ENCODE measurements at regions not wholly inside any gene's neighbourhood (a gene's known extent, or its start where the extent isn't known, plus 50 kb on each side); places are given as distances from the start of the nearest gene placed in this dataset.

DNA sequence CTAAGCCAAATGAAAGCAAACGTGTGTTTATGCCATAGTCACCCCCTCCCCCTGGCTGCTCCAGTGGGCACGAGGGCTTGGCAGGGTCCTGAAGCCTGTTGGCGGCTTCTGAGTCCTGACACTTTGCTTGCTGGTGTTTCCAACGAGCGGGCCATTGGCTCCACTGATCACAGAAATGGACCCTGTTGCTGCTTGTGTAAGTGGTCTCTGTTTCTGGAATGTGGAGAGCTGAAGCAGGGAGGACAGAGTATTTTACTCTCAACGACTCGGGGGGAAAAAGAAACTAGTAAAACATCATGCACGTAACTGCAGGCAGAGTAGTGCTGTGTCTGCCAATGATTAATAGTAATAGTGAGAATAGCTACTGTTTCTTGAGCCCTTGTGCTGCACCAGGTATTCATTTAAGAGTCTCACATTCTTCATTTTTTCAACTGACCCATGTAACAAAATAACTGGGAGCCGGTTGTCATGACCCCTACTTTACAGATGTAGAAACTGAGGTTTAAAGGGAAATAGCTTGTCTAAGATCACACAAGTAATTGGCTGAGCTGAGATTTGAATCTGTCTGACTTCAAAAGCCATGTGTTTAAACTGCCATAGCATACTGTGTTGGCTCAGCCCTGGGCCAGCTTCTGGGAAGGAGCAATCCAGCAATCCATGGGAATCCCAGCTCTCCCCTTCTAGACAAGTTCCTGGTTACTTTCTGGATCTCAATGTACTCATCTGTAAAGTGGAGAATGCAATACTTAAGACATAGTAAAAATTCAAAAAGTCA, 526.7 kb downstream of the INSC start:
- Histone ChIP-seq H3K4me2 (ENCODE audit: insufficient read depth, low read length) (no peak overlapping the region), H3K9me3 (replicated peaks; ENCODE audit: control insufficient read depth, insufficient read depth, low read depth, low read length) (no peaks in the 10 kb centered on the region), H4K20me1 (replicated peaks; ENCODE audit: control insufficient read depth, insufficient read depth, low read length) (no peaks in the 10 kb centered on the region), H3K4me1 (replicated peaks in 1 of 2; ENCODE audit: control insufficient read depth in 2 of 2, insufficient read depth in 2 of 2, low read length in 2 of 2) (no peaks in the 10 kb centered on the region), H3K9ac (ENCODE audit: insufficient read depth in 1 of 2, low read depth in 2 of 2, low read length in 2 of 2) (no peak overlapping the region), H3K36me3 (ENCODE audit: control insufficient read depth, insufficient read depth, low read length) (no peaks in the 10 kb centered on the region), H2AFZ (ENCODE audit: low read depth, low read length) (no peak overlapping the region), H3K4me3 (no peak overlapping the region), H3K27ac (ENCODE audit: extremely low read depth, low read depth, low read length) (no peak overlapping the region), H3K9me1 (ENCODE audit: control insufficient read depth, insufficient read depth, low read length) (no peaks in the 10 kb centered on the region), H3K79me2 (ENCODE audit: control insufficient read depth, insufficient read depth, low read length) (no peaks in the 10 kb centered on the region), H3K27me3 (ENCODE audit: control insufficient read depth in 2 of 2, insufficient read depth in 2 of 2, low read length in 2 of 2) (peaks cover 2 to 8% of the 10 kb centered on the region in 2 experiments; a peak in 3 of 5 replicates)
- in situ Hi-C loops (cut with MboI): no loop called here
- no TSS peak for BruUV-seq (replicated peaks)
- no peak for DNase-seq (ENCODE audit: extremely low read depth in 1 of 4, low spot score in 3 of 4)
- CTCF ChIA-PET (ENCODE audit: low intra/inter-chr PET ratio): no interaction called here
- no peak for ATAC-seq
- intact Hi-C loops (cut with micrococcal nuclease): no loop called here
- POLR2A ChIA-PET: interaction anchor here (1.2 kb wide), 1 partner anchor 147 kb away, joined by 3 read pairs; no protein-coding TSS in a partner anchor
- TF ChIP-seq, protein P1, sequence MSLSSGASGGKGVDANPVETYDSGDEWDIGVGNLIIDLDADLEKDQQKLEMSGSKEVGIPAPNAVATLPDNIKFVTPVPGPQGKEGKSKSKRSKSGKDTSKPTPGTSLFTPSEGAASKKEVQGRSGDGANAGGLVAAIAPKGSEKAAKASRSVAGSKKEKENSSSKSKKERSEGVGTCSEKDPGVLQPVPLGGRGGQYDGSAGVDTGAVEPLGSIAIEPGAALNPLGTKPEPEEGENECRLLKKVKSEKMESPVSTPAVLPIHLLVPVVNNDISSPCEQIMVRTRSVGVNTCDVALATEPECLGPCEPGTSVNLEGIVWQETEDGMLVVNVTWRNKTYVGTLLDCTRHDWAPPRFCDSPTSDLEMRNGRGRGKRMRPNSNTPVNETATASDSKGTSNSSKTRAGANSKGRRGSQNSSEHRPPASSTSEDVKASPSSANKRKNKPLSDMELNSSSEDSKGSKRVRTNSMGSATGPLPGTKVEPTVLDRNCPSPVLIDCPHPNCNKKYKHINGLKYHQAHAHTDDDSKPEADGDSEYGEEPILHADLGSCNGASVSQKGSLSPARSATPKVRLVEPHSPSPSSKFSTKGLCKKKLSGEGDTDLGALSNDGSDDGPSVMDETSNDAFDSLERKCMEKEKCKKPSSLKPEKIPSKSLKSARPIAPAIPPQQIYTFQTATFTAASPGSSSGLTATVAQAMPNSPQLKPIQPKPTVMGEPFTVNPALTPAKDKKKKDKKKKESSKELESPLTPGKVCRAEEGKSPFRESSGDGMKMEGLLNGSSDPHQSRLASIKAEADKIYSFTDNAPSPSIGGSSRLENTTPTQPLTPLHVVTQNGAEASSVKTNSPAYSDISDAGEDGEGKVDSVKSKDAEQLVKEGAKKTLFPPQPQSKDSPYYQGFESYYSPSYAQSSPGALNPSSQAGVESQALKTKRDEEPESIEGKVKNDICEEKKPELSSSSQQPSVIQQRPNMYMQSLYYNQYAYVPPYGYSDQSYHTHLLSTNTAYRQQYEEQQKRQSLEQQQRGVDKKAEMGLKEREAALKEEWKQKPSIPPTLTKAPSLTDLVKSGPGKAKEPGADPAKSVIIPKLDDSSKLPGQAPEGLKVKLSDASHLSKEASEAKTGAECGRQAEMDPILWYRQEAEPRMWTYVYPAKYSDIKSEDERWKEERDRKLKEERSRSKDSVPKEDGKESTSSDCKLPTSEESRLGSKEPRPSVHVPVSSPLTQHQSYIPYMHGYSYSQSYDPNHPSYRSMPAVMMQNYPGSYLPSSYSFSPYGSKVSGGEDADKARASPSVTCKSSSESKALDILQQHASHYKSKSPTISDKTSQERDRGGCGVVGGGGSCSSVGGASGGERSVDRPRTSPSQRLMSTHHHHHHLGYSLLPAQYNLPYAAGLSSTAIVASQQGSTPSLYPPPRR (CRISPR knock-in tag; IDR thresholded peaks at IDR 0.05; ENCODE audit: borderline replicate concordance): no peak
- TF ChIP-seq YBX1 (IDR thresholded peaks at IDR 0.05) (no peak), ZBTB17 (CRISPR knock-in tag; IDR thresholded peaks at IDR 0.05) (no peak), TAF9B (IDR thresholded peaks at IDR 0.05; ENCODE audit: partially characterized antibody) (no peak), ZC3H11A (IDR thresholded peaks at IDR 0.05; ENCODE audit: low read depth, low read length) (no peak)
- TF ChIP-seq, protein P2, sequence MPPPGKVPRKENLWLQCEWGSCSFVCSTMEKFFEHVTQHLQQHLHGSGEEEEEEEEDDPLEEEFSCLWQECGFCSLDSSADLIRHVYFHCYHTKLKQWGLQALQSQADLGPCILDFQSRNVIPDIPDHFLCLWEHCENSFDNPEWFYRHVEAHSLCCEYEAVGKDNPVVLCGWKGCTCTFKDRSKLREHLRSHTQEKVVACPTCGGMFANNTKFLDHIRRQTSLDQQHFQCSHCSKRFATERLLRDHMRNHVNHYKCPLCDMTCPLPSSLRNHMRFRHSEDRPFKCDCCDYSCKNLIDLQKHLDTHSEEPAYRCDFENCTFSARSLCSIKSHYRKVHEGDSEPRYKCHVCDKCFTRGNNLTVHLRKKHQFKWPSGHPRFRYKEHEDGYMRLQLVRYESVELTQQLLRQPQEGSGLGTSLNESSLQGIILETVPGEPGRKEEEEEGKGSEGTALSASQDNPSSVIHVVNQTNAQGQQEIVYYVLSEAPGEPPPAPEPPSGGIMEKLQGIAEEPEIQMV (tag; conservative IDR thresholded peaks at IDR 0.05; ENCODE audit: low read depth): no peak
- 0% methylated on average over 9 of the region's 9 CpGs for WGBS (ENCODE audit: insufficient coverage, low coverage, missing lambda C conversion rate)
- no peak for FAIRE-seq
